ENCODE measurements at regions not wholly inside any gene's neighbourhood (a gene's known extent, or its start where the extent isn't known, plus 50 kb on each side); places are given as distances from the start of the nearest gene placed in this dataset.

DNA sequence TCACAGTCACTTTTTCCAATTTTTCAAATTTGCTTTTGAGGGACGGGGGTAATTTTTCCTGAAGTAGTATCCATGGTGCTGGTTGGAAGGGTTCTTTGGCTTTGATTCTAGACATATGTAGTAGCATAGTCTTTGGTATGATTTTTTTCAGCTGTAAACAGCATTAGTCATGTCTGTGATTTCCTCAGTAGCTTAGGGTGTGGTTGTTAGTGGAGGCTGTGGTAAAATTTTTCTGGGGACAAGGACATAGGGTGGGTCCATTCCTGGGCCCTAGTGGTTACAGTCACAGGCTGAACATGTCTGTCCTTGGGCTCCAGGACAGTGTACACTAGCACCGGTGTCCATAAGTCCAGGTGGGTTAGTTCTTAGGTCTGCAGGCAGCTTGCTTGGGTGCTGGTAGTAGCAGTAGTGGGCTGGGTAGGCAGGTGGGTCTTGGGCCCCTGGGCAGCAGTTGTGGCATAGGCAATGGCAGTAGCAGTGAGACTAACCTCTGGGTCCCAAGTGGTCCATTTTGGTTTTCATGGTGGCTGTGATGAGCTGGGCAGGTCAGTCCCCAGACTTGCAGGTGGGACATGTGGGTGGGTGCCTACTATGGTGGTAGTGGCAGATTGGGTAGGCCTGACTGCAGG lies 100.0 kb upstream of the CXCL14 start:
- TF ChIP-seq, protein P1, sequence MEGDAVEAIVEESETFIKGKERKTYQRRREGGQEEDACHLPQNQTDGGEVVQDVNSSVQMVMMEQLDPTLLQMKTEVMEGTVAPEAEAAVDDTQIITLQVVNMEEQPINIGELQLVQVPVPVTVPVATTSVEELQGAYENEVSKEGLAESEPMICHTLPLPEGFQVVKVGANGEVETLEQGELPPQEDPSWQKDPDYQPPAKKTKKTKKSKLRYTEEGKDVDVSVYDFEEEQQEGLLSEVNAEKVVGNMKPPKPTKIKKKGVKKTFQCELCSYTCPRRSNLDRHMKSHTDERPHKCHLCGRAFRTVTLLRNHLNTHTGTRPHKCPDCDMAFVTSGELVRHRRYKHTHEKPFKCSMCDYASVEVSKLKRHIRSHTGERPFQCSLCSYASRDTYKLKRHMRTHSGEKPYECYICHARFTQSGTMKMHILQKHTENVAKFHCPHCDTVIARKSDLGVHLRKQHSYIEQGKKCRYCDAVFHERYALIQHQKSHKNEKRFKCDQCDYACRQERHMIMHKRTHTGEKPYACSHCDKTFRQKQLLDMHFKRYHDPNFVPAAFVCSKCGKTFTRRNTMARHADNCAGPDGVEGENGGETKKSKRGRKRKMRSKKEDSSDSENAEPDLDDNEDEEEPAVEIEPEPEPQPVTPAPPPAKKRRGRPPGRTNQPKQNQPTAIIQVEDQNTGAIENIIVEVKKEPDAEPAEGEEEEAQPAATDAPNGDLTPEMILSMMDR (IDR thresholded peaks at IDR 0.05; ENCODE audit: insufficient read depth, low read length, poor library complexity, severe bottlenecking): no peak
- H3K27me3 ChIP-seq (replicated peaks; ENCODE audit: control insufficient read depth, insufficient read depth, low read length): no peaks in the 10 kb centered on the region; the same call in 1 of the 2 replicates
- DNase-seq (ENCODE audit: extremely low read depth, insufficient read length): no peak
- H3K4me3 ChIP-seq (replicated peaks; ENCODE audit: low read depth, low read length): no peak overlapping the region
- H3K36me3 ChIP-seq (ENCODE audit: control insufficient read depth, insufficient read depth, low read length): no peaks in the 10 kb centered on the region

DNA sequence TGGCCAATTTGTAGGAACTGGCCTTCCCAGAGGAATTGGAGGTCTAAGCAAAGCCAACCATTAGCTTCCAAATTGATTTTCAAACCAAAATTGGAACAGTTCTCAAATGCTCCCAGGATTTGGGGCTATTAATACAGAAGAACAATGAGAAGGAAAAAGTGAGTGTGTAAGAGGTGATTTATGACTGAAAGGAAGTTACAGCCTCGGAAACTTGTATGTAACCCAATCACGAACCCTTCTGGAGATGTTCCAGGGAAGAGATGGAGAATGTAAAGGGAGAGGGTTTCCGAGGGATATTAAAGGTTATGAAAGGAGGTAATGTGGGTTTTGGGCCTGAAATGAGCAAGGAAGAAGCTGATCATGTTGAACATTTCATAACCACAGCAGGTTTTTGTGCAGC lies 93.2 kb upstream of the CXCL14 start:
- no peak for DNase-seq (ENCODE audit: extremely low read depth, insufficient read length)
- Histone ChIP-seq H3K36me3 (ENCODE audit: control insufficient read depth, insufficient read depth, low read length) (no peaks in the 10 kb centered on the region), H3K4me3 (replicated peaks; ENCODE audit: low read depth, low read length) (no peak overlapping the region), H3K27me3 (replicated peaks; ENCODE audit: control insufficient read depth, insufficient read depth, low read length) (no peaks in the 10 kb centered on the region; the same call in none of the 2 replicates)
- TF ChIP-seq, protein P1 (IDR thresholded peaks at IDR 0.05; ENCODE audit: insufficient read depth, low read length, poor library complexity, severe bottlenecking): no peak

DNA sequence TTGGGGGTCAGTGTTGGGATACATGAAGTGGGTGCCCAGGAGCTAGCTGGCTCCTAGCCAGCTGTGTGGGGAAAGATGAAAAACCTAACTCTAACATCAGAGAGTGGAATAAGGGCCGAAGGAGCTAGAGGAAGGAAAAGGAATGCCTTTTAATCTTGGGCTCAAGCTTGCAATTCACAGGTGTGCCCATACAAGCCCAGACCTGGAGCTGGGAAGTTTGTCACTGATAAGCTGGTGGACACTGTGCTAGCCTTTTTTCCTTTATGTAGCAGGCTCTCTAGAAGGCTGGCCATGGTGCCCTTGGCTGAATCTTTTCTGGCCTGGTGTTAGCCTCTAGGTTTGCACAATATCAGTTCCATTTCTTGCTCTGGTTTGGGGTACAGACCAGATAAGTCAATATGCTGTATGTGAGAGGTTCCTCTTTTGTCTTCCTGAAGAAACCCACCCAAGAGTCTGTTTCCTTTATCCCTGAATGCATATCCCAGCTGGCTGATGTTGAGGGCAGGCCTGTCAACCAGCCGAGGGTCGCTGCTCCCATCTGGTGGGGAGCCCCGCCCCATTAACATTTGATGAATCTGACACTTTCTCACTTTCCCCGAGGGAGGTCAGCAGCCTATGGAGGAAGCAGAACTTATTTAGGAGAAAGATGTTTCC lies 92.4 kb upstream of the CXCL14 start:
- H3K27me3 ChIP-seq (replicated peaks; ENCODE audit: control insufficient read depth, insufficient read depth, low read length): no peaks in the 10 kb centered on the region; the same call in none of the 2 replicates

DNA sequence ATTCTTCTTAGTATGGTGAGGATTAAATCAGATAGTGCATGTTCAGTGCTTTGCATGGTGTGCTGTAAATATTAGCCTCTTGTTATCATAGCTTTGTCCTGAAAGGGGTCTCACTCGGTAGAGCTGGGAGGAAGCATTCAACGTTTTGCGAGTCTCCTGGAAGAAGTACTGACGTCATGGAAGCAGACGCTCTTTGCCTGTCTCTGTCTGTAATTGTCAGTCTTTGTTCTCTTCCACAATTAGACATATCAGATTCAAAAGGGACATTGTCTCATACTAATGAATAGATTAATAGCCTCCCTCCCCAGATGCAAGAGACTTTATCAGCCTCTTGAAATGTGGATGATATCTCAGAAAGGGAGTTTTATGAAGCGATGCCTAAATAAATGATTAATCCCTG lies 91.8 kb upstream of the CXCL14 start:
- Histone ChIP-seq H3K36me3 (ENCODE audit: control insufficient read depth, insufficient read depth, low read length) (no peaks in the 10 kb centered on the region), H3K27me3 (replicated peaks; ENCODE audit: control insufficient read depth, insufficient read depth, low read length) (no peaks in the 10 kb centered on the region; the same call in none of the 2 replicates), H3K4me3 (replicated peaks; ENCODE audit: low read depth, low read length) (no peak overlapping the region)
- no peak for DNase-seq (ENCODE audit: extremely low read depth, insufficient read length)
- TF ChIP-seq, protein P1 (IDR thresholded peaks at IDR 0.05; ENCODE audit: insufficient read depth, low read length, poor library complexity, severe bottlenecking): no peak

More for the DNA sequence above, 92.4 kb upstream of the CXCL14 start:
- Histone ChIP-seq H3K36me3 (ENCODE audit: control insufficient read depth, insufficient read depth, low read length) (no peaks in the 10 kb centered on the region), H3K4me3 (replicated peaks; ENCODE audit: low read depth, low read length) (no peak overlapping the region)
- DNase-seq (ENCODE audit: extremely low read depth, insufficient read length): no peak
- TF ChIP-seq, protein P1 (IDR thresholded peaks at IDR 0.05; ENCODE audit: insufficient read depth, low read length, poor library complexity, severe bottlenecking): no peak

DNA sequence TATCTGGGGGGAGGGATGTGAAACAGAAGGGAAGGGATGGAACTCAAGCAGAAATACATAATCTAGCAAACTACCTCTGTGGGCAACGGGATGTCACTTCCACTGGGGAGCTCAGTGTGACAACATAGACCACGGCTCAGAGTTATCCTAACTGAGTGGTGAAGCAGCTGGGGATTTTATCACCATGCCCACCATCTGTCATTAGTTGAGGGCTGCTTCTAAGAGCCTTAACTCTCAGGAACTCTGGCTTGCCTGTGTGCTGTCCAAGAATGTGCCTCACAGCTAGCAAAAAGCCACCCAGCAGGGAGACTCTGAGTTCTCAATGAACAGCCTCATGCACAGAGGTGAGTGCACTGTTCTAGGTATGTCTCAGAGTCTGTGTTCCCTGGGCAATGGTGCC lies 90.6 kb upstream of the CXCL14 start:
- no peak for DNase-seq (ENCODE audit: extremely low read depth, insufficient read length)
- TF ChIP-seq, protein P1 (IDR thresholded peaks at IDR 0.05; ENCODE audit: insufficient read depth, low read length, poor library complexity, severe bottlenecking): no peak
- Histone ChIP-seq H3K36me3 (ENCODE audit: control insufficient read depth, insufficient read depth, low read length) (no peaks in the 10 kb centered on the region), H3K4me3 (replicated peaks; ENCODE audit: low read depth, low read length) (no peak overlapping the region), H3K27me3 (replicated peaks; ENCODE audit: control insufficient read depth, insufficient read depth, low read length) (no peaks in the 10 kb centered on the region; the same call in none of the 2 replicates)
